ENCODE measurements at regions not wholly inside any gene's neighbourhood (a gene's known extent, or its start where the extent isn't known, plus 50 kb on each side); places are given as distances from the start of the nearest gene placed in this dataset.
A peak's percentile ranks its signal among the peaks of the same experiment; 100 is the strongest.

DNA sequence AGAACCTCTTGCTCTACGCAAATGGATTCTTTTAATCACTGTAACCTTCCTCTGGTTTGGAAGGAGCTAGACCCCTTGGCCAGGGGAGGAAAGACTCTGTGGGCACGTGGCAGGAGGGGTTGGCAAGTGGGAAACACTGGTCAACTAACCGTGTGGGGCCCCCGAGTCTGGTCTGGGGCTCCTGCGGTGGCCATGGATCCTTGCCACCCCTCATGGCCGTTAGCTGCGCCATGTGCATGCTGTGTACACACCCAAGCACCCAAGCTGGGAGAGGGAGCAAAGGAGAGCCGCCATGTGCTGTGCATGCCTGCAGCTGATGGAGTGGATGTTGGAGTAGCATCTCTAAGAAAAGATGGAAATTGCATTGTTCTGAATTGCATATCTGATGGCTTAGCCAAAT, 730.6 kb downstream of the FAM181B start:
- H4K8ac ChIP-seq (ENCODE audit: low read depth in 2 of 2, low read length in 2 of 2), result no peak overlapping the region
- no peak overlapping the region for H3K4me2 ChIP-seq (ENCODE audit: low read depth, low read length)
- no peak overlapping the region for H3K4me3 ChIP-seq (ENCODE audit: insufficient read depth, low read depth, low read length)
- no peaks in the 10 kb centered on the region for H3K36me3 ChIP-seq (ENCODE audit: control insufficient read depth, insufficient read depth, low read length)
- ATAC-seq (ENCODE audit: low read depth) (no peak), DNase-seq (no peak)
- no peak overlapping the region for H2AK9ac ChIP-seq (replicated peaks; ENCODE audit: low read depth, low read length, poor library complexity)
- TF ChIP-seq CEBPB (IDR thresholded peaks at IDR 0.05; ENCODE audit: low read depth, low read length) (no peak), NFE2L2 (IDR thresholded peaks at IDR 0.05; ENCODE audit: low read depth, low read length) (no peak), SMC3 (IDR thresholded peaks at IDR 0.05; ENCODE audit: low read depth, low read length) (no peak), BHLHE40 (IDR thresholded peaks at IDR 0.05; ENCODE audit: low read depth, low read length) (no peak), MAFK (IDR thresholded peaks at IDR 0.05; ENCODE audit: low read depth, low read length) (no peak), CHD1 (IDR thresholded peaks at IDR 0.05; ENCODE audit: low read depth, low read length) (no peak), RFX5 (IDR thresholded peaks at IDR 0.05; ENCODE audit: low read depth, low read length) (no peak), RCOR1 (IDR thresholded peaks at IDR 0.05; ENCODE audit: insufficient replicate concordance, low read length) (no peak), MXI1 (IDR thresholded peaks at IDR 0.05; ENCODE audit: borderline replicate concordance, low read depth, low read length) (no peak), FOS (IDR thresholded peaks at IDR 0.05; ENCODE audit: low read depth, low read length) (no peak), MAZ (IDR thresholded peaks at IDR 0.05; ENCODE audit: borderline replicate concordance, low read depth, low read length) (no peak), RAD21 (IDR thresholded peaks at IDR 0.05; ENCODE audit: low read length) (no peak), POLR2A (IDR thresholded peaks at IDR 0.05; ENCODE audit: low read depth, low read length) (no peak)
- TF ChIP-seq, protein P1, sequence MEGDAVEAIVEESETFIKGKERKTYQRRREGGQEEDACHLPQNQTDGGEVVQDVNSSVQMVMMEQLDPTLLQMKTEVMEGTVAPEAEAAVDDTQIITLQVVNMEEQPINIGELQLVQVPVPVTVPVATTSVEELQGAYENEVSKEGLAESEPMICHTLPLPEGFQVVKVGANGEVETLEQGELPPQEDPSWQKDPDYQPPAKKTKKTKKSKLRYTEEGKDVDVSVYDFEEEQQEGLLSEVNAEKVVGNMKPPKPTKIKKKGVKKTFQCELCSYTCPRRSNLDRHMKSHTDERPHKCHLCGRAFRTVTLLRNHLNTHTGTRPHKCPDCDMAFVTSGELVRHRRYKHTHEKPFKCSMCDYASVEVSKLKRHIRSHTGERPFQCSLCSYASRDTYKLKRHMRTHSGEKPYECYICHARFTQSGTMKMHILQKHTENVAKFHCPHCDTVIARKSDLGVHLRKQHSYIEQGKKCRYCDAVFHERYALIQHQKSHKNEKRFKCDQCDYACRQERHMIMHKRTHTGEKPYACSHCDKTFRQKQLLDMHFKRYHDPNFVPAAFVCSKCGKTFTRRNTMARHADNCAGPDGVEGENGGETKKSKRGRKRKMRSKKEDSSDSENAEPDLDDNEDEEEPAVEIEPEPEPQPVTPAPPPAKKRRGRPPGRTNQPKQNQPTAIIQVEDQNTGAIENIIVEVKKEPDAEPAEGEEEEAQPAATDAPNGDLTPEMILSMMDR (conservative IDR thresholded peaks at IDR 0.05; ENCODE audit: low read depth, low read length), result no peak
- TF ChIP-seq, protein P2, sequence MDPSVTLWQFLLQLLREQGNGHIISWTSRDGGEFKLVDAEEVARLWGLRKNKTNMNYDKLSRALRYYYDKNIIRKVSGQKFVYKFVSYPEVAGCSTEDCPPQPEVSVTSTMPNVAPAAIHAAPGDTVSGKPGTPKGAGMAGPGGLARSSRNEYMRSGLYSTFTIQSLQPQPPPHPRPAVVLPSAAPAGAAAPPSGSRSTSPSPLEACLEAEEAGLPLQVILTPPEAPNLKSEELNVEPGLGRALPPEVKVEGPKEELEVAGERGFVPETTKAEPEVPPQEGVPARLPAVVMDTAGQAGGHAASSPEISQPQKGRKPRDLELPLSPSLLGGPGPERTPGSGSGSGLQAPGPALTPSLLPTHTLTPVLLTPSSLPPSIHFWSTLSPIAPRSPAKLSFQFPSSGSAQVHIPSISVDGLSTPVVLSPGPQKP (IDR thresholded peaks at IDR 0.05; ENCODE audit: borderline replicate concordance, low read depth, low read length), result no peak
- TF ChIP-seq, protein P3, sequence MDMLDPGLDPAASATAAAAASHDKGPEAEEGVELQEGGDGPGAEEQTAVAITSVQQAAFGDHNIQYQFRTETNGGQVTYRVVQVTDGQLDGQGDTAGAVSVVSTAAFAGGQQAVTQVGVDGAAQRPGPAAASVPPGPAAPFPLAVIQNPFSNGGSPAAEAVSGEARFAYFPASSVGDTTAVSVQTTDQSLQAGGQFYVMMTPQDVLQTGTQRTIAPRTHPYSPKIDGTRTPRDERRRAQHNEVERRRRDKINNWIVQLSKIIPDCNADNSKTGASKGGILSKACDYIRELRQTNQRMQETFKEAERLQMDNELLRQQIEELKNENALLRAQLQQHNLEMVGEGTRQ (IDR thresholded peaks at IDR 0.05; ENCODE audit: low read depth, low read length), result no peak
- H2BK5ac ChIP-seq (ENCODE audit: low read depth, low read length, poor library complexity, severe bottlenecking), result no peak overlapping the region
- no peak overlapping the region for H2BK15ac ChIP-seq (ENCODE audit: low read depth, low read length)
- H3K4ac ChIP-seq (ENCODE audit: low read depth, low read length), result no peak overlapping the region
- H3K4me1 ChIP-seq (ENCODE audit: control insufficient read depth, insufficient read depth, low read length), result no peaks in the 10 kb centered on the region
- intact Hi-C loops (cut with micrococcal nuclease) (no loop called here), dilution Hi-C loops (cut with HindIII; ENCODE audit: low sequenced_read_pairs, unreplicated experiment) (no loop called here), in situ Hi-C loops (cut with MboI; ENCODE audit: low sequenced_read_pairs) (no loop called here)
- H3K14ac ChIP-seq (replicated peaks; ENCODE audit: low read depth, low read length), result no peak overlapping the region
- no peak overlapping the region for H2BK120ac ChIP-seq (ENCODE audit: low read depth, low read length)
- no peaks in the 10 kb centered on the region for H3K27me3 ChIP-seq (ENCODE audit: control insufficient read depth, insufficient read depth, low read length)
- peaks cover 6% of the 10 kb centered on the region for H3K9me3 ChIP-seq (ENCODE audit: control insufficient read depth, insufficient read depth, low read length)
- no peak overlapping the region for H2AK5ac ChIP-seq (ENCODE audit: low read depth, low read length)
- no peak overlapping the region for H2BK20ac ChIP-seq (ENCODE audit: low read depth, low read length)
- no peak overlapping the region for H4K5ac ChIP-seq (ENCODE audit: low read depth, low read length)
- ChIA-PET CTCF (no interaction called here), POLR2A (ENCODE audit: unreplicated experiment) (no interaction called here)
- no peak overlapping the region for H3K56ac ChIP-seq (ENCODE audit: extremely low read depth, insufficient read depth, low read length)
- no peaks in the 10 kb centered on the region for H4K20me1 ChIP-seq (ENCODE audit: insufficient read depth, low read length)
- H4K91ac ChIP-seq (ENCODE audit: insufficient read depth, low read depth, low read length), result no peak overlapping the region
- H3K27ac ChIP-seq (ENCODE audit: insufficient read depth, low read length), result no peak overlapping the region
- no peak overlapping the region for H3K18ac ChIP-seq (ENCODE audit: low read depth, low read length)
- no TSS peak for BruUV-seq (replicated peaks)
- H3K23ac ChIP-seq (ENCODE audit: low read depth, low read length), result no peak overlapping the region
- H2AFZ ChIP-seq (replicated peaks; ENCODE audit: low read length, poor library complexity), result peak overlapping the region; percentile 61
- no peaks in the 10 kb centered on the region for H3K9me1 ChIP-seq (ENCODE audit: insufficient read depth, low read length)
- no peak overlapping the region for H3K9ac ChIP-seq (ENCODE audit: low read depth, low read length)
- H3K79me1 ChIP-seq (ENCODE audit: low read depth in 1 of 2, low read length in 2 of 2), result no peaks in the 10 kb centered on the region
- no CpG with 5 or more reads among the region's 8 CpGs for WGBS, 2 experiments (ENCODE audit: extremely low coverage in 2 of 2, insufficient read length in 1 of 2)
